ENCODE measurements at regions not wholly inside any gene's neighbourhood (a gene's known extent, or its start where the extent isn't known, plus 50 kb on each side); places are given as distances from the start of the nearest gene placed in this dataset.

GRCh38 chr19:29405728-29405995, 120.1 kb upstream of the VSTM2B start:
- Mint-ChIP-seq H3K27me3 (no peaks in the 10 kb centered on the region), H3K36me3 (no peaks in the 10 kb centered on the region), H3K4me3 (no peak overlapping the region), H3K9me3 (no peaks in the 10 kb centered on the region), H3K27ac (no peak overlapping the region), H3K4me1 (no peaks in the 10 kb centered on the region)

- no peaks in the 10 kb centered on the region for H3K36me3 Mint-ChIP-seq
- no peaks in the 10 kb centered on the region for H3K4me1 Mint-ChIP-seq
- no peak overlapping the region for H3K27ac Mint-ChIP-seq
- no peaks in the 10 kb centered on the region for H3K9me3 Mint-ChIP-seq
- H3K4me3 Mint-ChIP-seq = no peak overlapping the region
- H3K27me3 Mint-ChIP-seq = no peaks in the 10 kb centered on the region
Measured at GRCh38 chr19:29409076-29409862, 116.5 kb upstream of the VSTM2B start.

GRCh38 chr19:29410601-29411000, 115.2 kb upstream of the VSTM2B start:
- Mint-ChIP-seq H3K27ac (no peak overlapping the region), H3K4me3 (no peak overlapping the region), H3K36me3 (no peaks in the 10 kb centered on the region), H3K9me3 (no peaks in the 10 kb centered on the region), H3K27me3 (no peaks in the 10 kb centered on the region), H3K4me1 (no peaks in the 10 kb centered on the region)

GRCh38 chr19:29411113-29411581, 114.6 kb upstream of the VSTM2B start:
- Mint-ChIP-seq H3K36me3 (no peaks in the 10 kb centered on the region), H3K9me3 (no peaks in the 10 kb centered on the region), H3K4me1 (no peaks in the 10 kb centered on the region), H3K27ac (no peak overlapping the region), H3K4me3 (no peak overlapping the region), H3K27me3 (no peaks in the 10 kb centered on the region)

- Mint-ChIP-seq H3K4me1 (no peaks in the 10 kb centered on the region), H3K27me3 (no peaks in the 10 kb centered on the region), H3K27ac (no peak overlapping the region), H3K9me3 (no peaks in the 10 kb centered on the region), H3K4me3 (no peak overlapping the region), H3K36me3 (no peaks in the 10 kb centered on the region)
Measured at GRCh38 chr19:29413435-29413834, 112.4 kb upstream of the VSTM2B start.

GRCh38 chr19:29415507-29415906, 110.3 kb upstream of the VSTM2B start:
- H3K36me3 Mint-ChIP-seq = no peaks in the 10 kb centered on the region
- H3K9me3 Mint-ChIP-seq = no peaks in the 10 kb centered on the region
- H3K4me3 Mint-ChIP-seq = no peak overlapping the region
- no peaks in the 10 kb centered on the region for H3K27me3 Mint-ChIP-seq
- H3K4me1 Mint-ChIP-seq = no peaks in the 10 kb centered on the region
- H3K27ac Mint-ChIP-seq = no peak overlapping the region

GRCh38 chr19:29417048-29417447, 108.7 kb upstream of the VSTM2B start:
- Mint-ChIP-seq H3K27me3 (peaks cover 1% of the 10 kb centered on the region), H3K36me3 (no peaks in the 10 kb centered on the region), H3K27ac (no peak overlapping the region), H3K4me1 (no peaks in the 10 kb centered on the region), H3K4me3 (no peak overlapping the region), H3K9me3 (no peaks in the 10 kb centered on the region)

GRCh38 chr19:29418201-29418600, 107.6 kb upstream of the VSTM2B start:
- no peak overlapping the region for H3K27ac Mint-ChIP-seq
- H3K27me3 Mint-ChIP-seq = peaks cover 1% of the 10 kb centered on the region
- no peak overlapping the region for H3K4me3 Mint-ChIP-seq
- H3K36me3 Mint-ChIP-seq = no peaks in the 10 kb centered on the region
- H3K4me1 Mint-ChIP-seq = no peaks in the 10 kb centered on the region
- H3K9me3 Mint-ChIP-seq = no peaks in the 10 kb centered on the region

GRCh38 chr19:29420065-29420464, 105.7 kb upstream of the VSTM2B start:
- H3K36me3 Mint-ChIP-seq = no peaks in the 10 kb centered on the region
- no peaks in the 10 kb centered on the region for H3K4me1 Mint-ChIP-seq
- H3K27ac Mint-ChIP-seq = no peak overlapping the region
- no peaks in the 10 kb centered on the region for H3K9me3 Mint-ChIP-seq
- H3K27me3 Mint-ChIP-seq = peaks cover 2% of the 10 kb centered on the region
- H3K4me3 Mint-ChIP-seq = no peak overlapping the region

GRCh38 chr19:29420482-29421195, 105.2 kb upstream of the VSTM2B start:
- H3K4me1 Mint-ChIP-seq = no peaks in the 10 kb centered on the region
- no peak overlapping the region for H3K4me3 Mint-ChIP-seq
- H3K27me3 Mint-ChIP-seq = peaks cover 2% of the 10 kb centered on the region
- no peaks in the 10 kb centered on the region for H3K36me3 Mint-ChIP-seq
- no peak overlapping the region for H3K27ac Mint-ChIP-seq
- H3K9me3 Mint-ChIP-seq = no peaks in the 10 kb centered on the region

- Mint-ChIP-seq H3K27ac (no peak overlapping the region), H3K9me3 (no peaks in the 10 kb centered on the region), H3K4me3 (no peak overlapping the region), H3K4me1 (no peaks in the 10 kb centered on the region), H3K36me3 (no peaks in the 10 kb centered on the region), H3K27me3 (peaks cover 2% of the 10 kb centered on the region)
Measured at GRCh38 chr19:29421196-29421545, 104.6 kb upstream of the VSTM2B start.

- Mint-ChIP-seq H3K36me3 (no peaks in the 10 kb centered on the region), H3K9me3 (no peaks in the 10 kb centered on the region), H3K27me3 (peaks cover 5% of the 10 kb centered on the region), H3K4me1 (no peaks in the 10 kb centered on the region), H3K27ac (no peak overlapping the region), H3K4me3 (no peak overlapping the region)
Measured at GRCh38 chr19:29422047-29422446, 103.7 kb upstream of the VSTM2B start.

GRCh38 chr19:29422486-29423085, 103.2 kb upstream of the VSTM2B start:
- no peak overlapping the region for H3K27ac Mint-ChIP-seq
- H3K4me1 Mint-ChIP-seq = no peaks in the 10 kb centered on the region
- H3K27me3 Mint-ChIP-seq = peaks cover 5% of the 10 kb centered on the region
- H3K9me3 Mint-ChIP-seq = no peaks in the 10 kb centered on the region
- H3K4me3 Mint-ChIP-seq = no peak overlapping the region
- no peaks in the 10 kb centered on the region for H3K36me3 Mint-ChIP-seq

GRCh38 chr19:29428071-29428470, 97.7 kb upstream of the VSTM2B start:
- no peaks in the 10 kb centered on the region for H3K36me3 Mint-ChIP-seq
- H3K4me3 Mint-ChIP-seq = no peak overlapping the region
- H3K27ac Mint-ChIP-seq = no peak overlapping the region
- no peaks in the 10 kb centered on the region for H3K9me3 Mint-ChIP-seq
- no peaks in the 10 kb centered on the region for H3K4me1 Mint-ChIP-seq
- H3K27me3 Mint-ChIP-seq = peaks cover 9% of the 10 kb centered on the region

GRCh38 chr19:29429021-29429420, 96.8 kb upstream of the VSTM2B start:
- Mint-ChIP-seq H3K36me3 (no peaks in the 10 kb centered on the region), H3K4me3 (no peak overlapping the region), H3K27me3 (peaks cover 10% of the 10 kb centered on the region), H3K9me3 (no peaks in the 10 kb centered on the region), H3K27ac (no peak overlapping the region), H3K4me1 (no peaks in the 10 kb centered on the region)

- H3K4me1 Mint-ChIP-seq = no peaks in the 10 kb centered on the region
- no peak overlapping the region for H3K27ac Mint-ChIP-seq
- H3K4me3 Mint-ChIP-seq = no peak overlapping the region
- no peaks in the 10 kb centered on the region for H3K36me3 Mint-ChIP-seq
- peaks cover 13% of the 10 kb centered on the region for H3K27me3 Mint-ChIP-seq
- H3K9me3 Mint-ChIP-seq = no peaks in the 10 kb centered on the region
Measured at GRCh38 chr19:29429581-29429980, 96.2 kb upstream of the VSTM2B start.
